Hepatocyte (in vitro differentiated cells): ENCODE measurements at regions not wholly inside any gene's neighbourhood (a gene's known extent, or its start where the extent isn't known, plus 50 kb on each side); places are given as distances from the start of the nearest gene placed in this dataset.

Source experiments
- EZH2 ChIP-seq: fragments of 200-600 bp; sonication (generic); IDR thresholded peaks from 2 replicates; pipeline ENCODE4 v1.6.1; 2016; ENCODE audit warnings: antibody characterized with exemption, mild to moderate bottlenecking, borderline replicate concordance
- EZH2phosphoT487 ChIP-seq: fragments of 200-600 bp; sonication (generic); IDR thresholded peaks from one replicate; pipeline ENCODE4 v1.6.1; 2018; ENCODE audit warnings: antibody characterized with exemption, mild to moderate bottlenecking, low read depth, moderate library complexity; ENCODE audit not compliant: unreplicated experiment, severe bottlenecking
- TF ChIP-seq, protein P1 (sequence below): fragments of 200-600 bp; sonication (generic); IDR thresholded peaks from 2 replicates; pipeline ENCODE4 v1.5.1; 2016; ENCODE audit warnings: antibody characterized with exemption, mild to moderate bottlenecking; ENCODE audit not compliant: poor library complexity

GRCh38 chr10:111724121-111724520 is 459.4 kb downstream of the GPAM start:
- TF ChIP-seq, protein P1, sequence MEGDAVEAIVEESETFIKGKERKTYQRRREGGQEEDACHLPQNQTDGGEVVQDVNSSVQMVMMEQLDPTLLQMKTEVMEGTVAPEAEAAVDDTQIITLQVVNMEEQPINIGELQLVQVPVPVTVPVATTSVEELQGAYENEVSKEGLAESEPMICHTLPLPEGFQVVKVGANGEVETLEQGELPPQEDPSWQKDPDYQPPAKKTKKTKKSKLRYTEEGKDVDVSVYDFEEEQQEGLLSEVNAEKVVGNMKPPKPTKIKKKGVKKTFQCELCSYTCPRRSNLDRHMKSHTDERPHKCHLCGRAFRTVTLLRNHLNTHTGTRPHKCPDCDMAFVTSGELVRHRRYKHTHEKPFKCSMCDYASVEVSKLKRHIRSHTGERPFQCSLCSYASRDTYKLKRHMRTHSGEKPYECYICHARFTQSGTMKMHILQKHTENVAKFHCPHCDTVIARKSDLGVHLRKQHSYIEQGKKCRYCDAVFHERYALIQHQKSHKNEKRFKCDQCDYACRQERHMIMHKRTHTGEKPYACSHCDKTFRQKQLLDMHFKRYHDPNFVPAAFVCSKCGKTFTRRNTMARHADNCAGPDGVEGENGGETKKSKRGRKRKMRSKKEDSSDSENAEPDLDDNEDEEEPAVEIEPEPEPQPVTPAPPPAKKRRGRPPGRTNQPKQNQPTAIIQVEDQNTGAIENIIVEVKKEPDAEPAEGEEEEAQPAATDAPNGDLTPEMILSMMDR = no peak
- TF ChIP-seq EZH2 (no peak), EZH2phosphoT487 (no peak)
